ENCODE measurements at regions not wholly inside any gene's neighbourhood (a gene's known extent, or its start where the extent isn't known, plus 50 kb on each side); places are given as distances from the start of the nearest gene placed in this dataset.
"Not testable (repeated sequence)": the region's sequence is repeated elsewhere in the genome, so short reads cannot be mapped to it uniquely, and the experiment has no call there.

GRCh38 chr13:52211416-52211776, 52.0 kb upstream of the NEK3 start:
- H3K4me3 Mint-ChIP-seq; H3K27ac ChIP-seq (ENCODE audit: low read depth, low read length); CTCF ChIA-PET; H3K27me3 ChIP-seq (ENCODE audit: insufficient read depth, low read length, poor library complexity, severe bottlenecking); H3K4me1 Mint-ChIP-seq; H3K27ac Mint-ChIP-seq; H3K9me3 ChIP-seq (ENCODE audit: low read length); H3K4me1 ChIP-seq (ENCODE audit: insufficient read depth, low read length); POLR2A ChIA-PET; H3K9me3 Mint-ChIP-seq; H3K4me3 ChIP-seq (ENCODE audit: low read length); H3K36me3 Mint-ChIP-seq; H3K36me3 ChIP-seq (ENCODE audit: insufficient read depth, low read length); DNase-seq: not testable (repeated sequence)
- peaks cover 16 to 48% of the 10 kb centered on the region in 2 donors for H3K27me3 Mint-ChIP-seq

GRCh38 chr13:52210564-52211415, 51.4 kb upstream of the NEK3 start:
- H3K27ac ChIP-seq (ENCODE audit: low read depth, low read length); H3K9me3 ChIP-seq (ENCODE audit: low read length); H3K36me3 ChIP-seq (ENCODE audit: insufficient read depth, low read length); H3K4me3 ChIP-seq (ENCODE audit: low read length); H3K4me3 Mint-ChIP-seq; CTCF ChIA-PET; H3K36me3 Mint-ChIP-seq; DNase-seq; H3K9me3 Mint-ChIP-seq; H3K4me1 Mint-ChIP-seq; H3K4me1 ChIP-seq (ENCODE audit: insufficient read depth, low read length); H3K27me3 ChIP-seq (ENCODE audit: insufficient read depth, low read length, poor library complexity, severe bottlenecking); POLR2A ChIA-PET: not testable (repeated sequence)
- Mint-ChIP-seq H3K27ac (peak overlapping the region in 1 of 8 donors; percentile 44), H3K27me3 (peaks cover 16 to 46% of the 10 kb centered on the region in 2 donors)

Data from CD8-positive, alpha-beta memory T cell (primary cell).